MM.1S (cell line): ENCODE measurements at regions not wholly inside any gene's neighbourhood (a gene's known extent, or its start where the extent isn't known, plus 50 kb on each side); places are given as distances from the start of the nearest gene placed in this dataset.
"Not testable (repeated sequence)": the region's sequence is repeated elsewhere in the genome, so short reads cannot be mapped to it uniquely, and the experiment has no call there.

Source experiments
- EZH2 ChIP-seq: fragments of 300-600 bp; sonication (generic); optimal IDR thresholded peaks from 2 replicates; pipeline ENCODE3; 2017; ENCODE audit warnings: low read depth, mild to moderate bottlenecking, antibody characterized with exemption, low read length, mixed read lengths
- TF ChIP-seq, protein P1 (sequence below): fragments of 300-600 bp; sonication (generic); IDR thresholded peaks from 2 replicates; pipeline ENCODE4 v1.5.1; 2016; ENCODE audit warnings: antibody characterized with exemption, low read length, mixed read lengths

DNA sequence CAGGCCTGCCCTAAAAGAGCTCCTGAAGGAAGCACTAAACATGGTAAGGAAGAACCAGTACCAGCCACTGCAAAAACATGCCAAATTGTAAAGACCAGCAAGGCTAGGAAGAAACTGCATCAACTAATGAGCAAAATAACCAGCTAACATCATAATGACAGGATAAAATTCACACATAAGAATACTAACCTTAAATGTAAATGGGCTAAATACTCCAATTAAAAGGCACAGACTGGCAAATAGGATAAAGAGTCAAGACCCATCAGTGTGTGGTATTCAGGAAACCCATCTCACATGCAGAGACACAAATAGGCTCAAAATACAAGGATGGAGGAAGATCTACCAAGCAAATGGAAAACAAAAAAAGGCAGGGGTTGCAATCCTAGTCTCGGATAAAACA lies 147.7 kb upstream of the KYNU start:
- TF ChIP-seq, protein P1, sequence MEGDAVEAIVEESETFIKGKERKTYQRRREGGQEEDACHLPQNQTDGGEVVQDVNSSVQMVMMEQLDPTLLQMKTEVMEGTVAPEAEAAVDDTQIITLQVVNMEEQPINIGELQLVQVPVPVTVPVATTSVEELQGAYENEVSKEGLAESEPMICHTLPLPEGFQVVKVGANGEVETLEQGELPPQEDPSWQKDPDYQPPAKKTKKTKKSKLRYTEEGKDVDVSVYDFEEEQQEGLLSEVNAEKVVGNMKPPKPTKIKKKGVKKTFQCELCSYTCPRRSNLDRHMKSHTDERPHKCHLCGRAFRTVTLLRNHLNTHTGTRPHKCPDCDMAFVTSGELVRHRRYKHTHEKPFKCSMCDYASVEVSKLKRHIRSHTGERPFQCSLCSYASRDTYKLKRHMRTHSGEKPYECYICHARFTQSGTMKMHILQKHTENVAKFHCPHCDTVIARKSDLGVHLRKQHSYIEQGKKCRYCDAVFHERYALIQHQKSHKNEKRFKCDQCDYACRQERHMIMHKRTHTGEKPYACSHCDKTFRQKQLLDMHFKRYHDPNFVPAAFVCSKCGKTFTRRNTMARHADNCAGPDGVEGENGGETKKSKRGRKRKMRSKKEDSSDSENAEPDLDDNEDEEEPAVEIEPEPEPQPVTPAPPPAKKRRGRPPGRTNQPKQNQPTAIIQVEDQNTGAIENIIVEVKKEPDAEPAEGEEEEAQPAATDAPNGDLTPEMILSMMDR = not testable (repeated sequence)
- not testable (repeated sequence) for TF ChIP-seq EZH2
